Ovary (tissue), 7 donors: ENCODE measurements at regions not wholly inside any gene's neighbourhood (a gene's known extent, or its start where the extent isn't known, plus 50 kb on each side); places are given as distances from the start of the nearest gene placed in this dataset.

Experiments
- DNase-seq, 5 donors: peaks; one replicate each; pipeline ENCODE4 v3.0.0-alpha.2; 2019 to 2020
- H3K27ac ChIP-seq, 2 donors: fragments of 200-600 bp; one replicate each; pipeline versions ENCODE4 v1.5.1 to v1.8.0; 2019 to 2022
- H3K27me3 ChIP-seq: fragments of 200-600 bp; one replicate; pipeline ENCODE4 v1.8.0; 2022
- H3K36me3 ChIP-seq: fragments of 200-600 bp; sonication (generic); one replicate; pipeline ENCODE4 v1.5.1; 2019
- H3K4me1 ChIP-seq: one replicate; pipeline ENCODE4 v1.8.1; 2013; ENCODE audit warnings: mild to moderate bottlenecking, moderate library complexity; ENCODE audit not compliant: insufficient read depth
- H3K4me3 ChIP-seq: fragments of 200-600 bp; sonication (generic); one replicate; pipeline ENCODE4 v1.5.1; 2017
- H3K9me3 ChIP-seq, 2 donors: fragments of 200-600 bp in 1 of 2; sonication (generic) in 1 of 2; one replicate each; pipeline versions ENCODE4 v1.5.1 to v1.8.1; 2013 to 2019; ENCODE audit warnings: mild to moderate bottlenecking in 1 of 2, moderate library complexity in 1 of 2
- EP300 ChIP-seq: sonication (generic); formaldehyde crosslinking; IDR thresholded peaks from one replicate; pipeline ENCODE4 v1.6.1; 2017; ENCODE audit warnings: antibody characterized with exemption
- POLR2A ChIP-seq: fragments of 450-650 bp; IDR thresholded peaks from one replicate; pipeline ENCODE4 v1.6.1; 2017; ENCODE audit warnings: antibody characterized with exemption, mild to moderate bottlenecking, moderate library complexity
- WGBS, 3 donors: extraction: QIAGEN DNeasy Blood & Tissue Kit in 1 of 3; methylation state at CpG; one replicate each; pipeline versions ENCODE4 v1.1.5 to v1.1.7; 2013 to 2017; 5-methylcytosine and 5-hydroxymethylcytosine counted together
- intact Hi-C, 4 donors: fragments of 100-400 bp; cut with DNase I; formaldehyde crosslinking; loops; one replicate each; pipeline versions ENCODE4 v1.11.0 to v1.15.1; 2022 to 2023
- TF ChIP-seq, protein P1 (sequence below), 3 donors: fragments of 450-650 bp in 2 of 3; fragments of 200-600 bp in 1 of 3; IDR thresholded peaks; one replicate each; pipeline versions ENCODE4 v1.5.1 to v1.8.0; 2016 to 2022; ENCODE audit warnings: antibody characterized with exemption in 3 of 3, mild to moderate bottlenecking in 1 of 3
- donor health status: DM: no; HTN: no; CAD: no; lungs with moderate emphysema.
- donor health status: DM: no; HTN: no; CAD: no.
- donor health status: Bipolar disorder and iron deficiency.
- donor health status: DM: no; HTN: no; CAD: no.
- donor health status: DM: yes; HTN: yes; CAD: no.

DNA sequence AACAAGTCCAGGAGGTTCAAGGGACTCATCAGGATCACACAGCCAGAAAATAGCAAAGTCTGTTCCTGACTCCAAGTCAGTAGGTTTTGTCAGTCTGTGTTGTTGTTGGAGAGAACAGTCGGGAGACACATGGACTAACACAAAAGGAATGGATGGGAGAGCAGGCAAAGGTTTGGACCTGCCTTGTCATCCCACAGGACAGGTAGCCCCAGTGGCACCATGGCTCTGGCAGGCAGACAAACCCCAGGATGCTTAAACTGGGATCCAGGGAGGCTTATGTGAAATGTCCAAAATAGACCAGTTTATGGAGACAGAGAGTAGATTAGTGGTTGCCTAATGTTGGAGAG lies 201.6 kb upstream of the NAV2 start:
- no peaks in the 10 kb centered on the region for H3K9me3 ChIP-seq
- H3K4me3 ChIP-seq: no peak overlapping the region
- H3K4me1 ChIP-seq: peaks cover 3% of the 10 kb centered on the region
- 7 to 50% (median 48%) methylated on average over 1 of the region's 1 CpG for WGBS, 3 donors
- H3K27ac ChIP-seq: no peak overlapping the region
- intact Hi-C loops: no loop called here
- H3K27me3 ChIP-seq: no peaks in the 10 kb centered on the region
- no peak for DNase-seq
- TF ChIP-seq EP300: no peak
- TF ChIP-seq POLR2A: no peak
- TF ChIP-seq, protein P1, sequence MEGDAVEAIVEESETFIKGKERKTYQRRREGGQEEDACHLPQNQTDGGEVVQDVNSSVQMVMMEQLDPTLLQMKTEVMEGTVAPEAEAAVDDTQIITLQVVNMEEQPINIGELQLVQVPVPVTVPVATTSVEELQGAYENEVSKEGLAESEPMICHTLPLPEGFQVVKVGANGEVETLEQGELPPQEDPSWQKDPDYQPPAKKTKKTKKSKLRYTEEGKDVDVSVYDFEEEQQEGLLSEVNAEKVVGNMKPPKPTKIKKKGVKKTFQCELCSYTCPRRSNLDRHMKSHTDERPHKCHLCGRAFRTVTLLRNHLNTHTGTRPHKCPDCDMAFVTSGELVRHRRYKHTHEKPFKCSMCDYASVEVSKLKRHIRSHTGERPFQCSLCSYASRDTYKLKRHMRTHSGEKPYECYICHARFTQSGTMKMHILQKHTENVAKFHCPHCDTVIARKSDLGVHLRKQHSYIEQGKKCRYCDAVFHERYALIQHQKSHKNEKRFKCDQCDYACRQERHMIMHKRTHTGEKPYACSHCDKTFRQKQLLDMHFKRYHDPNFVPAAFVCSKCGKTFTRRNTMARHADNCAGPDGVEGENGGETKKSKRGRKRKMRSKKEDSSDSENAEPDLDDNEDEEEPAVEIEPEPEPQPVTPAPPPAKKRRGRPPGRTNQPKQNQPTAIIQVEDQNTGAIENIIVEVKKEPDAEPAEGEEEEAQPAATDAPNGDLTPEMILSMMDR (IDR thresholded peaks at IDR 0.05): no peak
- H3K36me3 ChIP-seq: no peaks in the 10 kb centered on the region

DNA sequence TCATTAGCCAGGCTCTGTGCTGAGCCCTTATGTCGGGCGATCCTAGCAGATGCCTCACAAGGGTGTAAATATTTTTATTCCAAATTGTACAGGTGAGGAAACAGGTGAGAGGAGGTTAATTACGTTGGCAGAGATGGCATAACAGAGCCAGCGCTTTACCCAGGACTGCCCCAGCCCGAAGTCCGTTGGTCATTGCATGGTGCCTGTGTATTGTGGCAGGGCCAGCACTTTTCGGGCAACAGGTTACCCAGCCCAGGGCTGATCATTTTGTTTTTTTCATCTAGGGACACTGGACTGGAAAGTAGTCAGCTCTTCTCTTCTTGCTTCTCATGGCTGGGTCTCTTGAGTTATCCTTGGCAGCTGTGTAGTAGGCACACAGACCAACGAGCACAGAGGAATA lies 202.2 kb upstream of the NAV2 start:
- H3K36me3 ChIP-seq: no peaks in the 10 kb centered on the region
- no peaks in the 10 kb centered on the region for H3K27me3 ChIP-seq
- H3K4me3 ChIP-seq: no peak overlapping the region
- no peak for DNase-seq
- WGBS, 3 donors: 67 to 70% (median 69%) methylated on average over 8 of the region's 8 CpGs
- no peak overlapping the region for H3K27ac ChIP-seq
- no peaks in the 10 kb centered on the region for H3K9me3 ChIP-seq
- intact Hi-C loops: no loop called here
- H3K4me1 ChIP-seq: peaks cover 3% of the 10 kb centered on the region
- TF ChIP-seq, protein P1 (IDR thresholded peaks at IDR 0.05): no peak
- TF ChIP-seq EP300 (no peak), POLR2A (no peak)

DNA sequence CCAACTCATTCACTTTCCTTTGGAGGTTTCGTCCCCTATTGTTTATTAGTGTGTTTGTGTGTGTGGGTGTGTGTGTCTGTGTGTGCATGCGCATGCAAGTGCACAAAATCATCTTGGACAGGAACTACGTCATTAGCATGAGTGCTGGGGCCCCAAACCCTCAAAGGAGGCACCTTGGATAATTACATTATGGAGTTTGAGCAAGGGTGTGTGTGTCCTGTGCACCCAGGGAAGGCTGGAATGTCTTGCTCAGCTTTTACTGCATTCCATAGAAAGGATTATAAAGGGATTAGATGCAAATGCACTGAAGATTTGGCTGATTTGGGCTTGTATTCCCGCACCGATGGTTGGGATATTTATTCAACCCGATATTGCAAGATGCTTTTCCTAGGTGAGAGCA lies 203.4 kb upstream of the NAV2 start:
- Histone ChIP-seq H3K4me3 (no peak overlapping the region), H3K36me3 (no peaks in the 10 kb centered on the region), H3K4me1 (peaks cover 3% of the 10 kb centered on the region), H3K9me3 (no peaks in the 10 kb centered on the region), H3K27me3 (no peaks in the 10 kb centered on the region), H3K27ac (no peak overlapping the region)
- intact Hi-C loops: no loop called here
- DNase-seq: no peak
- 81 to 84% (median 83%) methylated on average over 6 of the region's 6 CpGs for WGBS, 3 donors
- TF ChIP-seq, protein P1 (IDR thresholded peaks at IDR 0.05): no peak
- no peak for TF ChIP-seq EP300
- TF ChIP-seq POLR2A: no peak

DNA sequence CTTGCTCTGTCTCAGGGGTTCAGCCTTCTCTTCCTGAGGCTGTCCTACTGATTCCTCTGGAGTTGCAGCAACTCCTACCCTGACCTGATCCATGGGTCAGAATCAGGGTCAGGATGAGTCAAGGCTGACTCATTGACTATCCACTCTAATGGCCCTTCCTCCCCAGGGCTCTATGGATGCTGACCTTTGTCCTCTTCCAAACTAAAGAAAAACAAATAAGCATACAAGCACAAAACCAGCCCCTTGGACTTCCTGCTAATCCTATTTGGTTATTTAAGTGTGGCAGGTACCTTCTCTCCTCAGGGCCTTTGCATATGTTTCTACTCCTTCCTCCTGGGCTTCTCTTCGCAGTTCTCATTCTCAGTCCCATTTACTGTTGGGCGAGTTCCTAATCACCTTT lies 204.5 kb upstream of the NAV2 start:
- no peaks in the 10 kb centered on the region for H3K27me3 ChIP-seq
- H3K27ac ChIP-seq: no peak overlapping the region
- H3K9me3 ChIP-seq: no peaks in the 10 kb centered on the region
- TF ChIP-seq EP300: no peak
- TF ChIP-seq POLR2A: no peak
- TF ChIP-seq, protein P1 (IDR thresholded peaks at IDR 0.05): no peak
- H3K4me1 ChIP-seq: peaks cover 3% of the 10 kb centered on the region
- WGBS, 3 donors: 76 to 87% (median 78%) methylated on average over 2 of the region's 2 CpGs
- H3K4me3 ChIP-seq: no peak overlapping the region
- no peaks in the 10 kb centered on the region for H3K36me3 ChIP-seq
- intact Hi-C loops: no loop called here
- DNase-seq: no peak
